NCI-H2171 treated with DMSO at 0.1 percent for 48 hours (cell line): ENCODE measurements at regions not wholly inside any gene's neighbourhood (a gene's known extent, or its start where the extent isn't known, plus 50 kb on each side); places are given as distances from the start of the nearest gene placed in this dataset.
"Not testable (repeated sequence)": the region's sequence is repeated elsewhere in the genome, so short reads cannot be mapped to it uniquely, and the experiment has no call there.

ENCODE experiments used
- DNase-seq: peaks from one replicate; lab custom pipeline; 2025; lab: John Stamatoyannopoulos, UW

DNA sequence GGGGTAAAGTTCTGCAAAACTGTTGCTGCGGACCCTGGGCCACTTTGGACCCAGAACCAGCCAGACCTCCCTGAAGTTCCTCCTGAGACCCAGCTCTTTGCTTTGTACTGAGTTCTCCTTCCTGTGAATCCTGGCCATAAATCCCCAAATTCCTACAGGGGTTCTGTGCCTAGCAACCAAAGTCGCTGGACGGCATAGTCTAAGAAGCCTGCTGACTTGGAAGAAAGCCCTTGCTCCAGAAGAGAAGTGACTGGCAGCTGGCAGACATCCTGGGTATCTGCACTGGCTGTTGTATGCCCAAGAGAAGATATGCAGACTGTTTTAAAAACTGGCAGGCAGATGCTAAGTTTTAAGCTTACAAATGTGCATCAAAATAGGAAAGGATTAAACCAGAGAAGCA, 99.9 kb upstream of the SLC24A4 start:
- DNase-seq = no peak

DNA sequence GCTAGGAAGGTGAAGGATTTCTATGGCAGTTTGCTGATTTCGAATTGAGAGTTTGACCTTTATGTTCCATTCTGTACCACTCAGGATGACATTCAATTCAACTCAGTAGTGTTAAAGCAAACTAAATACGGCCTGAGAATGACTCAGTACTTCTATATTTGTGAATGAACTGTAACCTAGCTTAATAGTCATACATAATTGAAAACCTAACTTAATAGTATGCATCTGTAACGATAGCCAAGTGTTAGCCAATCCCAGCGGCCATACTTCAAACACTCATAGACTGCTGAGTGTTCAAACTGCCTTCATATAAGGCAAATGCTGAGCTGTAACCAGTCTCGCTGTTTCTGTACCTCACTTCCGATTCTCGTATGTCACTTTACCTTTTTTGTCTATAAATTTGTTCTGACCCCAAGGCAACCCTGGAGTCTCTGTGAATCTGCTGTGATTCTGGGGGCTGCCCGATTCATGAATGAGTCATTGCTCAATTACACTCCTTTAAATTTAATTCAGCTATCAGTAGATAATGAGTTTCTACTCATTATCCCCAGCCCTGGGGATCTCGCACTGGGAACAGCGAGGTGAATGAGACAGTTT, 98.5 kb upstream of the SLC24A4 start:
- DNase-seq = no peak

DNA sequence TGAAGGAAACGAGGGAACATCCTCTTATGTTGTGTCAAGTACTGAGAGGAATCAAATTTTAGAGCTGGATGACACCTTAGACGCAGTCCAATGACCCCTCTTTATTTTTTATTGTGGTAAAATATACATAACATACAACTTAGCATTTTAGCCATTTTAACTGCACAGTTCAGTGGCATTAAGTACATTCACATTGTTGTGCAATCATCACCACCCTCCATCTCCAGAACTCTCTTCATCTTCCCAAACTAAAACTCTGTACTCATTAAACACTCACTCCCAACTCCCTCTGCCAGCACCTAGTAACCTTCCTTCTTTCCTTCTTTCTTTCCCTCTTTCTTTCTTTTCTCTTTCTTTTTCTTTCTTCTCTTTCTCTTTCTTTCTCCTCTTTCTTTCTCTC, 97.2 kb upstream of the SLC24A4 start:
- no peak for DNase-seq

DNA sequence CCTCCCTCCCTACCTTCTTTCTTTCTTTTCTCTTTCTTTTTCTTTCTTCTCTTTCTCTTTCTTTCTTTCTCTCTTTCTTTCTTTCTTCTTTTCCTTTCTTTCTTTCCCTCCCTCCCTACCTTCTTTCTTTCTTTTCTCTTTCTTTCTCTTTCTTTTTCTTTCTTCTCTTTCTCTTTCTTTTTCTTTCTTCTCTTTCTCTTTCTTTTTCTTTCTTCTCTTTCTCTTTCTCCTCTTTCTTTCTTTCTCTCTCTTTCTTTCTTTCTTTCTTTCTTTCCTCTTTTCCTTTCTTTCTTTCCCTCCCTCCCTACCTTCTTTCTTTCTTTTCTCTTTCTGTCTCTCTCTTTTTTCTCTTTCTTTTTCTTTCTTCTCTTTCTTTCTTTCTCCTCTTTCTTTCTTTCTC, 96.8 kb upstream of the SLC24A4 start:
- DNase-seq = not testable (repeated sequence)

DNA sequence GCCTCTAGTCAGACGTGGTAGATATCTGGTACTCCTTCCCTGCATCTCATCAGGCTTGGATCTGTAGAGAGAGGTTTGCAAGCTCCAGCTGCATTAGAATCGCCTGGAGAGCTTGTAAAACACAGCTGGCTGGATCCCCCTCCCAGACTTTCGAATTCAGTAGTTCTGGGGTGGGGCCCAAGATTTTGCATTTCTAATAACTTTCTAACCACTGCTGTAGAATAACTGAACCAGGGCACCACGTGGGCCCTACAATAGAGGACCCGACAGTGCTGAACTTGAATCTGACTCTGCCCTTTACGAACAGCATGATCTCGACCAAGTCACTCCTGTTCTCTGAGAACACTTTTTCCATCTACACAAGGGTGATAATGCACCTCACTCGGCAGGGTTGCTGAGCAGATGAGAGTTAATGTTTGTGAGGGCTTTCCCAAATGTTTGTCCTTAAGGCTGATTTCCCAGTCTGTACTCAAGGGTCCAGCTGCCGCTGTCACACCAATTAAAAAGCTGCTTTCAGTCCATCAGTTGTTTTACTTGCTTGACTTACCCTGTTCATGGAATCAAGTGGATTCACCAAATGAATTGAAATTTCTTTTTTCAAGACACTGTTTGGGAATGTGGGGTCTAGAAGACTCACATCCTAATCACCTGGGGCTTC, 86.6 kb upstream of the SLC24A4 start:
- DNase-seq = no peak

DNA sequence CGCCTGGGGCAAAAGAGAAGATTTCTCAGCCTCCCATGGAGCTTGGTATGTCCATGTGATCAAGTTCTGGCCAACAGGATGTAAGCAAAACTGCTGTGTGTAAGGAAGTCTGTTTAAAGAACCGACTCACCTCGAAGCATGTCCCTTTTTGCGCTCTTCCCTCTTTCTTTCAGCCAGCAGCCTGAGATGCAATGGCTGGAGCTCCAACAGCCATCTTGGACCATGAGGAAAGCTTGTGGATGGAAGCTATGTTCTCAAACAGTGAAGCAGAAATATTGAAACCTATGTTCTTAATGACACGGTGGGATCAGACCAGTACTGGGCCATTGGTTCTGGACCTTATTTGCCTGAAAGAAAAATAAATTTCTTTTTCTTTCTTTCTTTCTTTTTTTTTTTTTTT, 82.3 kb upstream of the SLC24A4 start:
- DNase-seq = no peak

DNA sequence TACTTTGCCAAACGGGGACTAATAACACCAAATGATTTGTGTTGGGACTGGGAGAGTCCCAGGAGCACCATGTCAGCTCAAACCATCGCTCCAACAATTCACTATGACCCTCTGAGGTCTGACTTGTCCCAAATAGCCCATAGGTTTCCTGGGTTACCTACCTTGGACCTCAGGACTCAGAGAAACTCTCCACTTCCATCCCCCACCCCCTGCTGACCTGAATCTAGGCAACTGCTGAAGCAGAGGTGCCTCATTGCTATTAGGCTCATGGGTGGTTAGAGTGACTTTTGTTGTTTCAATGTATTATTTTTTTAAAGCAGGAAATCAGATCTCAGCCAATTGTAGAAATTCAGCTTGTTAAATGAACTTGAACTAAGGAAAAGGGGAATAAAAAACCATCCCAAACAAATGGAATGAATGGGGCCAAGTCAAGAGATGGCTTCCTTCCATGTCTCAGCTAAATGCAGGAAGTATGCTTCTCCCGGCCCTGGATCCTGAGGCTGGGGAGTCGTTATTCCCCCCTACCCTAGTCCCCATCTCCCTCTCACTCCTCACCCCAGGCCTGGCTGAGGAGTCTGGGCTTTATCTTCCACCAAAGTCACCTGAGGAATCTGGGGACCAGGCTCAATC, 80.9 kb upstream of the SLC24A4 start:
- DNase-seq = no peak

DNA sequence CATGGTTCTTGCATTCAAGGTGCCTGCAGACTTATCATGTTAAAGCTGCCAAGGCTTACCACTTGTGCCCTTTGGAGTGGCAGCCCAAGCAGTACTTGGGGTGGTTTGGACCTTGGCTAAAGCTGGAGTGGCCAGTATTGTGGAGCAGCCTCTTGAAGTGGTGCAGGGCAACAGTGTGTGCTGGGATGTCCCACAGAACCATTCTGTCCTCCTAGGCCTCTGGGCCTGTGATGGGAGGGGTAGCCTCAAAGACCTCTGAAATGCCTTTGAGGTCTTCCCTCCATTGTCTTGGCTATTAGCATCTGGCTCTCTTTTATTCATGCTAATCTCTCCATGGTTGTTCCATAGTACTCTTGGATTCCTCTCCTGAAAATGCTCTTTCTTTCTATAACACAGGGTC, 78.2 kb upstream of the SLC24A4 start:
- DNase-seq = no peak

DNA sequence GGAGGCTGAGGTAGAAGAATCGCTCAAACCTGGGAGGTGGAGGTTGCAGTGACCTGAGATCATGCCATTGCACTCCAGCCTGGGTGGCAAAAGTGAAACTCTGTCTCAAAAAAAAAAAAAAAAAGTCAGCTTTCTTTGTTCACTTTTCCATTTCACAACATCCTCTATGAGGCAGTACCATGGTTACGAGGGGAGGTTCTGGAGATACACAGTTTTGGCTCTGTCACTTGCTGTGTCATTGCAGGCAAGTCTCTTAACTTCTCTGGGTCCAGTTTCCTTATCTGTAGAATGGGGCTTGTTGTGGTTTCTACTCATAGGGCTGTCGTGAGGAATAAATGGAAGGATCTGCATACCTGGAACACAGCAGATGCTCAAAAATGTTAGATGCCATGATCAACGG, 75.6 kb upstream of the SLC24A4 start:
- no peak for DNase-seq

DNA sequence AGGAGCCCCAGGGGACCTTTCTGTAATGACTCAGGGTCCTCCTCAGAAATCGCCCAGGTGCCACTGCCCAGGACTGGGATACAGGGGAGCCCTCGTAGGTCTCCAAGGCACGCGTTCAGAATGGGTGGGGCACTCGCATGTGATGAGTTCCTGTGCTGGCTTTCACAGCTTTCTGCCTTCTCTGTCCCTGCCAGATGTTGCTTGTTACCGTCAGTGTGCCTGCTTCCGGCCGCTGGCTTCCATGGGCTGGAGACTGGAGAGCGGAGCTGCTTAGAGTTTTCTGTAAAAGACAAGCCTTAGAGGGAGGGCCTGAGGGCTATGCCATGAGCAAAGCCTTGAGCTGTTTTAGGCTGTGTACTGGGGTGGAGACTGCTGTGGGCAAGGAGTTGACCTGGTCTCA, 75.0 kb upstream of the SLC24A4 start:
- no peak for DNase-seq

DNA sequence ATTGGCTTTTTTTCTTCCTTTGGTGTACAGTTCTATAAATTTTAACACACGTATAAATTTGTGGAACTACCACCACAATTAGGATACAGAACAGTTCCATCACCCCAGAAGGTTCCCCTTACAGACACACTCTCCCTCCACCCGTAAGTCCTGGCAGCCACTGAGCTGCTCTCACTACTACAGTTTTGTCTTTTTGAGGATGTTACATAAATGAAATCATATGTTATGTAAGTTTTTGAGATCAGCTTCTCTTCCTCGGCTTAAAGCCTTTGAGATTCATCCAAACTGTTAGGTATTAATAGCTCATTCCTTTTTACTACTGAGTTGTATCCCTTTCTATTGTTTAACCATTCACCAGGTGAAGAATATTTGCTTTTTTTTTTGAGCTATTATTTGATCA, 74.3 kb upstream of the SLC24A4 start:
- no peak for DNase-seq

DNA sequence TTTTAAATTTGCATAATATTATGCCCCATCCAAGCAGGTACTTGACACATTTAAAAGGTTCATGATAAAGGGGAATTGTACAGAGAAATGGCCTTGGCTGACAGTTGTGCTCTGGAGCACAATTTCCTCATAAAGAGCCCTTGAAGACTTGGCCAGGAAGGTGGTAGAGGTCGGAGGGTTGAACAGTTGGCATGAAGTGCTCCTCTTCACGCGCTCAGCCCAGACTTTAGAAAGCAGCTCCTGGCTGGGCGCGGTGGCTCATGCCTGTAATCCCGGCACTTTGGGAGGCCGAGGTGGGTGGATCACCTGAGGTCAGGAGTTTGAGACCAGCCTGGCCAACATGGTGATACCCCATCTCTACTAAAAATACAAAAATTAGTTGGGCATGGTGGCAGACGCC, 72.6 kb upstream of the SLC24A4 start:
- DNase-seq = not testable (repeated sequence)

DNA sequence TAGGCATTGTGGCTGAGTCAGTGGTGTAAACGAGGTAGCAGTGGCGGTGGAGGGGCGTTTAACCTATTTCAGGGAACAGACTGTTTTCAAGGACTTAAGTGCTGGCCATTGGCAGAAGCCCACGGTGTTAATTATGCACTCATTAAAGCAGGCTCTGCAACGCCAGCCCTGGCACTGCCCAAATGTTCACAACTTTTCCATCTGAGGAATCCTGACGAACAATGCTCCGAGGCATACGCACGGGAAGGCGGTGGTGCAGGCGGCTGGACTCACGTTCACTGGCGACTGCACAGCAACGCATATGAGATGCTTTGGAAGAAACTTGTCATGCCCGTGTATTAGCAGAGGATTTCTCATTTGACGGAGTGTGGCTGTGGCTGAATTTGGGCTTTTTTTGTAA, 70.6 kb upstream of the SLC24A4 start:
- DNase-seq = no peak

DNA sequence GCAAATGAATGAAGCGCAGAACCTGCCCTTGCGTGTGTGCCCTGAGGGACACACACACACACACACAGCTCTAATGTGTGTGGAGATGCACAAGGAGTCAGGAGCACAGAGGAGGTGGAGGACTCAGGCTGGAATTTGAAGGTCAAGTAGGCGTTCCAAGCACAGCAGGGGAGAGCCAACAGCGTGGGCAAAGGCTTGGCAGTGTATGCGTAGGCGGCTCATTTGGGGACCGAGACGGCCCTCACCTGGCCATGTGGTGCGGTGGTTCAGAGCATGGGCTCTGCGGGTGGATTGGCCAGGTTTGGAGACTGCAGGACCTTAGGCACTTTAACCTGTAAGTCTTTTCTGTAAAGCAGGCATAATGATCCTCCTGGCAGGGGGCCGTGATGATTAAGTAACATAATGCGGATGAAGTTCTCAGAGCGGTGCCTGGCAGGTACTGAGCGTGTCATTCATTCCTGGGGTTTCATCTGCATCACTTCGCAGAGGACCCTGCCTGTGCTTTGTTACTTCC, 69.5 kb upstream of the SLC24A4 start:
- peak; percentile 35 for DNase-seq

DNA sequence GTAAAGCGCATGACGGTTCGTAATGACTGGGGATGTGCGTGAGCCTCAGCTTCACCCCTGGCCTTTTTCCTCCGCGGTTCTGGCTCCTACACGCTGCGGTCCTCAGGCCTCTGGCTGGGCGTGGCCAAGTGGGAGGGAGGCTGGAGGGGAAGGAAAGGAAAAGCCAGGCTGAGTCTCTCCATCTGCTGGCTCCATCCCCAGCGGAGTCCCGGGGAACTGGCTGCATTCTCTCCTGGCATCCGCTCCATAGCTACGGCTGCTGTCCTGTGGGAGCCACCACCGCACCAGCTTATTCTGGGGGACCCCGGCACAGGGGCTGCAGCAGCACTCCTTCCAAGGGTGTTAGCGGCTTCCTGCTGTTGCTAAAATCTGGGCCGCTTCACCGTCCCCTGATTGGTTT, 68.2 kb upstream of the SLC24A4 start:
- DNase-seq = no peak

DNA sequence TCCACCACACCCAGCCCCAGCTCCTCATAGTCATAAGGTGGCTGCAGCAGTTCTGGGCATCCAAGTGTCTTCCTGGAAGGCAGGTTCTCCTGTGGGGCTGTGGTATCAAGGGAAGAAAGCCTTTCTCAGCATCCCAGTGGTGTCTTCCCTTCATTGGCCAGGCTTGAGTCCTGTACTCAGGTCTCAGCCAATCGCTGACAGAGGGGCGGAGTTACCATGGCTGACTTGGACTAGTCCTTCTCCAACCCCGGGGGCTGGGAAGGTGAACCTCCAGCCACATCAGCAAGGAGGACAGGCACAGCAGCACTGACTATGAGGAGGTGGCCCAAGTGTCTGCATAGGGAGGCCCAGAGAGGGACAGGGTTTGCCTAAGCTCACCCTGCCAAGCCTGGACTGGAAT, 64.0 kb upstream of the SLC24A4 start:
- no peak for DNase-seq

DNA sequence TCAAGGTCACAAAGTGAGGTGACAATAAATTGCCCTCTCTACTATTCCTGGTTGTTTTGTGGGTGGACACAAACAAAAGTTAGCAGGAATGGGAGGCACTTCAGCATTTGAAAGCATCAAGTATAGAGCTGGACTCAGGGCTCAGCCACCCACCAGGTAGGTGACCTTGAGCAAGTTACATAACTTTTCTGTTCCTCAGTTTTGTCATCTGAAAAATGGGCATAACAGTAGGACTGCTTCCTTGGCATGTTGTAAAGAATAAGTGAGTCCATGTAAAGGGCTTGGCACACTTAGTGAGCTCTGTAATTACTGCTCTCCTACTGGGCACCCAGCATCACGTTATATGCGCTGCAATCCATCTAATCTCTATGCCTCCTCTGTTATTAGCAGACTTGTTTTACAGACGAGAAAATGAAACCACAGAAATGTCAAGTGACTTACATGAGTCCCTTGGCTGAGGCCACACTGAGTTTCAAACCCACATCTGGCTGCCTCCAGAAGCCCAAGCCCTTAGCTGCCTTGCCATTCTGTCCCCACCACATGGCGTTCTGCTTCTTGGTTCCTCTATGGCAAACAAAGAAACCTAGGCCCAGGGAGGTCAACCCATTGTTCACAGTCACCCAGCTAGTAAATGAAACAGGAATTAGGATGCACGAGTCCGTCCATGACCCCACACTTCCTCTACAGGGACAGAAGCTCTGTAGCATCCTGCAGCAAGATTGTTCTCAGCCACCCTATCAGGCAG, 63.2 kb upstream of the SLC24A4 start:
- no peak for DNase-seq

DNA sequence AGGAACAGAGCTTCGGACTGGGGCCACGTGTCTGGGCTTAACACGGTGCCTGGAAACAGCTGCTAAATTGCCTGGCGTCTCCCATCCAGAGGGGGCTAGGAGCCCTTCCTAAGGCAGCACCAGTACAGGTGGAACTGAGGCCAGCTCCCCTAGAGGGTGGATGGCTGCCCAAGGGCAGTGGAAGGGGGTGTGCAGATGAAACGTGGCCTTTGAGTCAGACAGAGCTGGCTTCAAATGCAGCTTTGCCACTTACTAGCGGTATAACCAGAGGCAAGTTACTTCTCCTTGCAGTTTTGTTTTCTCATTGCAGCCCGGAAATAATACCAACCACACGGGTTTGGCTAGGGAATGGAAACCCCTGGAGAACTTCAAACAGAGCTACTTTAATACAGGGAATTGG, 59.3 kb upstream of the SLC24A4 start:
- DNase-seq = no peak

DNA sequence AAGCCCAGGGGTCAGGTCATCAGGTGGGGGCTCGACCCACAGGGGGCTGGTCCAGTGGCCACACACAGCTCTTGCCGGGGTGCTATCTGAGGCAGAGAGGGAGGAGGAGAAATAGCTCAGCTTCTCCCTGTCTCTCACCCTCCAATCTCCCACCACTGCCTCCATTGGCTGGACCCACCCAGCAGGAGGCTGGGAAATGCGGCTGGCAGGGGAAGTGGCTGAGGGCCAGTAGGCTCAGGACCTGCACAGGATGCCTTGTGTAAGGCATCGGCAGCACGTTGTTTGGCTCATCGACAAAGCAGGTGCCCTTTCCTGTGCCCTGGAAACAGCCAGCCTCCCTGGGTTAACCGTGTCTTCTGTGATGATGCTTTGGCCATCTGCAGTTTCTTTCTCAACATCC, 58.8 kb upstream of the SLC24A4 start:
- no peak for DNase-seq

DNA sequence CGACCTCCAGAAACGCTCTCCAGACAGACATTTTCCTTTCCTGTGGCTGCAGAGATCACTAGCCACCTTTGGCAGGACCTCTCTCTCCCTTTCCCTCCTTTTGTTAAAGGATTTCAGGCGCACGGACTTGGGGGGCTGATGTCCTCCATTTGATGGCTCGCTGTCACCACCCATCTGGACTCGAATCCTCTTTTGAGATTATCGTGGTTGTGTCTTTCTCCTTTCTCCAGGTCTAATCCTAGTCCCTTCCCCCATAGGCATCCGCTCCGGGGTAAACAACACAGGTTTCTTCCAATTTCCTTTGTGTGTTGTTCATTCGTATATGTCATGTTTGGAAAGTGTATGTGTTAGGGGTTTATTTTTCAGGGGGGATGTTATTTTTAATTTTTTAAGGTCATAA, 56.7 kb upstream of the SLC24A4 start:
- DNase-seq = no peak
